Esophagus muscularis mucosa (tissue), 4 donors: ENCODE measurements at regions not wholly inside any gene's neighbourhood (a gene's known extent, or its start where the extent isn't known, plus 50 kb on each side); places are given as distances from the start of the nearest gene placed in this dataset.

Experiments used
- DNase-seq: peaks from one replicate; pipeline ENCODE4 v3.0.0-alpha.2; 2017; ENCODE audit errors: extremely low spot score
- H3K27ac ChIP-seq, 4 donors: fragments of 200-600 bp; sonication (generic); replicated peaks in 1 of 4; 1 replicate in 3 of 4; 2 replicates in 1 of 4; pipeline ENCODE4 v1.5.1; 2016 to 2019; ENCODE audit warnings: mild to moderate bottlenecking in 1 of 4
- H3K27me3 ChIP-seq, 4 donors: fragments of 200-600 bp; sonication (generic); one replicate each; pipeline versions ENCODE4 v1.5.1 to v1.6.0; 2016 to 2019
- H3K36me3 ChIP-seq, 4 donors: fragments of 200-600 bp; sonication (generic); one replicate each; pipeline ENCODE4 v1.5.1; 2016 to 2019
- H3K4me1 ChIP-seq, 4 donors: fragments of 200-600 bp; sonication (generic); one replicate each; pipeline ENCODE4 v1.5.1; 2016 to 2019
- H3K4me3 ChIP-seq, 4 donors: fragments of 200-600 bp; sonication (generic); 1 replicate in 2 of 4; 2 replicates in 2 of 4; pipeline ENCODE4 v1.5.1; 2016 to 2019; ENCODE audit warnings: mild to moderate bottlenecking in 4 of 4, moderate library complexity in 1 of 4
- H3K9me3 ChIP-seq, 4 donors: fragments of 200-600 bp; sonication (generic); 1 replicate in 3 of 4; 2 replicates in 1 of 4; pipeline ENCODE4 v1.5.1; 2016 to 2019
- CTCF ChIP-seq, 3 experiments: fragments of 200-600 bp in 2 of 3; fragments of 450-650 bp in 1 of 3; sonication (generic) in 2 of 3; IDR thresholded peaks; one replicate each; pipeline ENCODE4 v1.5.1; 2017 to 2019; ENCODE audit warnings: antibody characterized with exemption in 3 of 3, mild to moderate bottlenecking in 2 of 3, moderate library complexity in 1 of 3
- EP300 ChIP-seq: sonication (generic); formaldehyde crosslinking; IDR thresholded peaks from one replicate; pipeline ENCODE4 v1.6.1; 2017; ENCODE audit warnings: antibody characterized with exemption
- POLR2A ChIP-seq: fragments of 450-650 bp; IDR thresholded peaks from one replicate; pipeline ENCODE4 v1.6.1; 2017; ENCODE audit warnings: antibody characterized with exemption, moderate library complexity, mild to moderate bottlenecking, low read depth
- POLR2AphosphoS5 ChIP-seq, 2 donors: sonication (generic); formaldehyde crosslinking; IDR thresholded peaks; one replicate each; pipeline ENCODE4 v1.6.1; 2017; ENCODE audit warnings: antibody characterized with exemption in 2 of 2
- WGBS: methylation state at CpG from one replicate; pipeline ENCODE4 v1.1.5; 2018; 5-methylcytosine and 5-hydroxymethylcytosine counted together
- intact Hi-C: fragments of 100-400 bp; cut with DNase I; formaldehyde crosslinking; loops from one replicate; pipeline ENCODE4 v1.15.1; 2023

GRCh38 chr10:36781570-36781969 lies 343.8 kb upstream of the ANKRD30A start:
- Histone ChIP-seq H3K27me3 (no peaks in the 10 kb centered on the region), H3K27ac (no peak overlapping the region), H3K36me3 (no peaks in the 10 kb centered on the region), H3K9me3 (no peaks in the 10 kb centered on the region), H3K4me1 (peaks cover 0 to 3% (median 0%) of the 10 kb centered on the region in 4 donors), H3K4me3 (no peak overlapping the region)
- no peak for TF ChIP-seq POLR2A
- TF ChIP-seq EP300: no peak
- TF ChIP-seq POLR2AphosphoS5 (IDR thresholded peaks at IDR 0.05): no peak
- no peak for TF ChIP-seq CTCF (IDR thresholded peaks at IDR 0.05)
- intact Hi-C loops: no loop called here
- 84% methylated on average over 5 of the region's 5 CpGs for WGBS
- DNase-seq: no peak

- intact Hi-C loops: no loop called here
- no peak for DNase-seq
- Histone ChIP-seq H3K27ac (no peak overlapping the region), H3K4me1 (peaks cover 0 to 3% (median 0%) of the 10 kb centered on the region in 4 donors), H3K36me3 (no peaks in the 10 kb centered on the region), H3K27me3 (no peaks in the 10 kb centered on the region), H3K9me3 (no peaks in the 10 kb centered on the region), H3K4me3 (no peak overlapping the region)
- WGBS: 76% methylated on average over 6 of the region's 6 CpGs
- TF ChIP-seq CTCF (IDR thresholded peaks at IDR 0.05): no peak
- no peak for TF ChIP-seq POLR2A
- no peak for TF ChIP-seq POLR2AphosphoS5 (IDR thresholded peaks at IDR 0.05)
- no peak for TF ChIP-seq EP300
Measured at GRCh38 chr10:36780158-36780557, 345.2 kb upstream of the ANKRD30A start.

GRCh38 chr10:36779238-36779846 lies 346.1 kb upstream of the ANKRD30A start:
- Histone ChIP-seq H3K4me1 (peaks cover 0 to 3% (median 0%) of the 10 kb centered on the region in 4 donors), H3K36me3 (no peaks in the 10 kb centered on the region), H3K4me3 (no peak overlapping the region), H3K9me3 (no peaks in the 10 kb centered on the region), H3K27ac (no peak overlapping the region), H3K27me3 (no peaks in the 10 kb centered on the region)
- no peak for DNase-seq
- TF ChIP-seq CTCF (IDR thresholded peaks at IDR 0.05) (peak; percentile 75 to 83 (median 78)), POLR2AphosphoS5 (IDR thresholded peaks at IDR 0.05) (no peak)
- intact Hi-C loops: loop anchor here (2.0 to 10.0 kb wide), 2 partner anchors 95 to 1145 kb away; no protein-coding TSS in a partner anchor
- 7% methylated on average over 2 of the region's 2 CpGs for WGBS

- Histone ChIP-seq H3K4me3 (no peak overlapping the region), H3K4me1 (peaks cover 0 to 3% (median 0%) of the 10 kb centered on the region in 4 donors), H3K27ac (no peak overlapping the region), H3K9me3 (no peaks in the 10 kb centered on the region), H3K27me3 (no peaks in the 10 kb centered on the region), H3K36me3 (no peaks in the 10 kb centered on the region)
- intact Hi-C loops: loop anchor here (2.0 to 10.0 kb wide), 2 partner anchors 96 to 1144 kb away; no protein-coding TSS in a partner anchor
- DNase-seq: no peak
- TF ChIP-seq CTCF (IDR thresholded peaks at IDR 0.05): no peak
- TF ChIP-seq POLR2AphosphoS5 (IDR thresholded peaks at IDR 0.05): no peak
- TF ChIP-seq EP300: no peak
- TF ChIP-seq POLR2A: no peak
Measured at GRCh38 chr10:36778651-36779050, 346.7 kb upstream of the ANKRD30A start.

GRCh38 chr10:36773652-36774051 lies 351.7 kb upstream of the ANKRD30A start:
- no peak for TF ChIP-seq POLR2AphosphoS5 (IDR thresholded peaks at IDR 0.05)
- no peak for TF ChIP-seq CTCF (IDR thresholded peaks at IDR 0.05)
- no peak for TF ChIP-seq EP300
- TF ChIP-seq POLR2A: no peak
- Histone ChIP-seq H3K9me3 (no peaks in the 10 kb centered on the region), H3K4me3 (no peak overlapping the region), H3K4me1 (no peaks in the 10 kb centered on the region), H3K27me3 (no peaks in the 10 kb centered on the region), H3K27ac (no peak overlapping the region), H3K36me3 (no peaks in the 10 kb centered on the region)
- intact Hi-C loops: loop anchor here (10.0 kb wide), 1 partner anchor 101 kb away; no protein-coding TSS in a partner anchor
- no peak for DNase-seq
- WGBS: 95% methylated on average over 2 of the region's 2 CpGs
